ENCODE measurements at regions not wholly inside any gene's neighbourhood (a gene's known extent, or its start where the extent isn't known, plus 50 kb on each side); places are given as distances from the start of the nearest gene placed in this dataset.

DNA sequence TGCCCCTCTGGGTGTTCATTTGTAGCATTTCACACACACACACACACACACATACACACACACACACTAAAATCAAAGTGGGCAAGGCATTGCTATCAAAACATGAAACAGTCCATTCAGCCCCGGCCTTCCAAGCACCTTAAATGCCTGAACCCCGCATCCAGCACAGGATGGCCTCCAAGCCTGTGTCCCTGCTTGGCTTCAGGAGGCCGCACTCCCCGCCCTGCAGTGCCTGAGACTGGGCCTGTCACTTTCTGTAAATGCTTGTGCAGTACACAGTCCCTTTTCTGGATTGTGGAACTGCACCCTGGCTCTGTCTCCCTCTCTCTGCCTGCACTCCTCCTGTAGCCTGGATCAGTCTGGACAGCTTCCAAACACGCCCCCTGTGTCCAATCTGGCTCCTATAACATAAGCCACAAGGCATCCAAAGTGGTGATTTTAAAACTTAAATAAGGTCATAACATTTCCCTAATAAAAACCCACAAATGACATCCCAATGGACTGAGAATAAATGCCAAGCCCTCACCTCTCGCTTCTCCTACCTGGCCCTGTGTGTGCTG, 972.2 kb upstream of the TMEM132C start:
- H3K36me3 Mint-ChIP-seq (ENCODE audit: unreplicated experiment), result no peaks in the 10 kb centered on the region
- H3K4me3 Mint-ChIP-seq (ENCODE audit: unreplicated experiment), result no peak overlapping the region
- no peaks in the 10 kb centered on the region for H3K27me3 Mint-ChIP-seq (ENCODE audit: unreplicated experiment)
- H3K27ac Mint-ChIP-seq (ENCODE audit: unreplicated experiment), result no peak overlapping the region
- H3K4me1 Mint-ChIP-seq (ENCODE audit: unreplicated experiment), result no peaks in the 10 kb centered on the region
- TF ChIP-seq, protein P1, sequence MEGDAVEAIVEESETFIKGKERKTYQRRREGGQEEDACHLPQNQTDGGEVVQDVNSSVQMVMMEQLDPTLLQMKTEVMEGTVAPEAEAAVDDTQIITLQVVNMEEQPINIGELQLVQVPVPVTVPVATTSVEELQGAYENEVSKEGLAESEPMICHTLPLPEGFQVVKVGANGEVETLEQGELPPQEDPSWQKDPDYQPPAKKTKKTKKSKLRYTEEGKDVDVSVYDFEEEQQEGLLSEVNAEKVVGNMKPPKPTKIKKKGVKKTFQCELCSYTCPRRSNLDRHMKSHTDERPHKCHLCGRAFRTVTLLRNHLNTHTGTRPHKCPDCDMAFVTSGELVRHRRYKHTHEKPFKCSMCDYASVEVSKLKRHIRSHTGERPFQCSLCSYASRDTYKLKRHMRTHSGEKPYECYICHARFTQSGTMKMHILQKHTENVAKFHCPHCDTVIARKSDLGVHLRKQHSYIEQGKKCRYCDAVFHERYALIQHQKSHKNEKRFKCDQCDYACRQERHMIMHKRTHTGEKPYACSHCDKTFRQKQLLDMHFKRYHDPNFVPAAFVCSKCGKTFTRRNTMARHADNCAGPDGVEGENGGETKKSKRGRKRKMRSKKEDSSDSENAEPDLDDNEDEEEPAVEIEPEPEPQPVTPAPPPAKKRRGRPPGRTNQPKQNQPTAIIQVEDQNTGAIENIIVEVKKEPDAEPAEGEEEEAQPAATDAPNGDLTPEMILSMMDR (IDR thresholded peaks at IDR 0.05), result no peak
- peak; percentile 75 for DNase-seq (ENCODE audit: extremely low spot score, unreplicated experiment)
- peaks cover 6% of the 10 kb centered on the region for H3K9me3 Mint-ChIP-seq (ENCODE audit: unreplicated experiment)

DNA sequence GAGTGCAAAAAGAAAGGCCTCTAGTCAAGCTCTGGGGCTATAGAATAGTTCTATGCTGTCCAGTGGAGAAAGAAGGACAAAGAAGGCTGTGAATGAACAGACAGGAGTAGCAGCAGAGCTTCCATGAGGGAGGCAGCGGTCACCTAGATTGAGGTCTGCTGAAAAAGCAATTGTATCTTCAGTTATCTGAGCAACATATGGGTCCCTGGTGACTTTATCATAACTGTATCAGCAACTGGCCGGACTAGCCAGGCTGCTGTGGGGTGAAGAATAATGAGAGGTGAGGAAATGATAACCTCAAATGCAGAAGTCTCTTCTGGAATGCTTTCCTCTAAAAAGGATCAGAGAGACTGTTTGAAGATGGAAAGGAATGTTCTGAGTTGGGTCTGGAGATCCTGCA, 971.3 kb upstream of the TMEM132C start:
- H3K36me3 Mint-ChIP-seq (ENCODE audit: unreplicated experiment), result no peaks in the 10 kb centered on the region

DNA sequence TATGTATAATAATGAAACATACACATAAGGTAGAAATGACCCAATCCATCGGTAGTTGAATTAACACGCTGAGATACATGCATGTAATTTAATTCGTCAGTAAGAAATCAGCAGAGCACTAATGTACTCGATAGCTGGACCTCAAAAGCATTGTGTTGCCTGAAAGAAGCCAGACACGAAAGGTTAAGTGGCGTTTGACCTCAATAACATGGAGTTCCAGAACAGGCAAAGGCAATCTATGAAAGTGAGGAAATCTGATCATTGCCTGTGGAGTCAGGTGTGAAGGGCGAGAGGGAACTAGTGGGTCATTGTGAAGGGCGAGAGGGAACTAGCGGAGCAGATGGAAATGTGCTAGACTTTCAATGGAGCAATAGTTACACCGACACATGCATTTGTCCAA, 970.4 kb upstream of the TMEM132C start:
- no peaks in the 10 kb centered on the region for H3K36me3 Mint-ChIP-seq (ENCODE audit: unreplicated experiment)

More for the DNA sequence above, 971.3 kb upstream of the TMEM132C start:
- H3K27ac Mint-ChIP-seq (ENCODE audit: unreplicated experiment), result no peak overlapping the region
- peaks cover 10% of the 10 kb centered on the region for H3K9me3 Mint-ChIP-seq (ENCODE audit: unreplicated experiment)
- H3K27me3 Mint-ChIP-seq (ENCODE audit: unreplicated experiment), result no peaks in the 10 kb centered on the region
- TF ChIP-seq, protein P1 (IDR thresholded peaks at IDR 0.05), result no peak
- peak; percentile 34 for DNase-seq (ENCODE audit: extremely low spot score, unreplicated experiment)
- no peaks in the 10 kb centered on the region for H3K4me1 Mint-ChIP-seq (ENCODE audit: unreplicated experiment)
- H3K4me3 Mint-ChIP-seq (ENCODE audit: unreplicated experiment), result no peak overlapping the region

DNA sequence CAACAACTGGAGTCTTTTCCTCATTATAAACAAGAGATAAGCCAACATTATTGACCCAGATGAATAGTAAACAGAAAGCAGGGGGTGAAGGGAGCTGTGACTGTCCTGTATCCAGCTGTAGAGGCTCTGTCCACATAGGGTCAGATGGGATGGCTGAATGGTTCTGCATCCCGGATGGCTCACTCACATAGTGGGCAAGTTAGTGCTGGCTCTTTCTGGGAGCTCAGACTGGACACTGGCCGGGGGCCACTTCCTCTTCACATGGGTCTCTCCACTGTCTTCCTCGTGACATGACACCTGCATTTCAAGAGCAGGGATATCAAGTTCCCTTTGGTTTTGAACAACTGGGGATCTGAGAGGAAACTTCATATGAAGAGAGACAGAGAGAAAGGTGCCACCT, 969.6 kb upstream of the TMEM132C start:
- no peaks in the 10 kb centered on the region for H3K36me3 Mint-ChIP-seq (ENCODE audit: unreplicated experiment)

More for the DNA sequence above, 970.4 kb upstream of the TMEM132C start:
- H3K4me1 Mint-ChIP-seq (ENCODE audit: unreplicated experiment), result no peaks in the 10 kb centered on the region
- TF ChIP-seq, protein P1 (IDR thresholded peaks at IDR 0.05), result no peak
- H3K9me3 Mint-ChIP-seq (ENCODE audit: unreplicated experiment), result peaks cover 10% of the 10 kb centered on the region
- peaks cover 2% of the 10 kb centered on the region for H3K27me3 Mint-ChIP-seq (ENCODE audit: unreplicated experiment)
- no peak overlapping the region for H3K27ac Mint-ChIP-seq (ENCODE audit: unreplicated experiment)
- no peak for DNase-seq (ENCODE audit: extremely low spot score, unreplicated experiment)
- no peak overlapping the region for H3K4me3 Mint-ChIP-seq (ENCODE audit: unreplicated experiment)

DNA sequence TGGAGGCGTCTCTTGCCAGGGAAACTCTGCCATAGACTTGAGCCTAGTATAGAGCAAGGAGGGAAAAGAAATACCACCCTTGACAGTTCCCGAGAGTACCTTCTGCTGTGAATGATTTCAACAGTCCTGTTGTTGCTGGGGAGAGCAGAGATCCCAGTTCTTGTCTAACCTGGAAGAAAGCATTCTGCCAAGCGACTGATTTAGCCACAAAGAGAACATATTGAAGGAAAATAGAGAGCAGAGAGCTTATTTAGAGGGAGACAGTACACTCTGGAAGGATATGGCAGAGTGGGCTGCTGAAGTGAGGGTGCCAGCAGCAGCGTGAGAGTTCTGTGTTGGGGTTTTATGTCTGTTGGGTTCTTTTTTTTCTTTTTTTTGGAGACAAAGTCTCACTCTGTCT, 966.9 kb upstream of the TMEM132C start:
- Mint-ChIP-seq H3K4me1 (ENCODE audit: unreplicated experiment) (no peaks in the 10 kb centered on the region), H3K9me3 (ENCODE audit: unreplicated experiment) (peaks cover 10% of the 10 kb centered on the region), H3K36me3 (ENCODE audit: unreplicated experiment) (no peaks in the 10 kb centered on the region), H3K27ac (ENCODE audit: unreplicated experiment) (no peak overlapping the region), H3K27me3 (ENCODE audit: unreplicated experiment) (peaks cover 2% of the 10 kb centered on the region), H3K4me3 (ENCODE audit: unreplicated experiment) (no peak overlapping the region)
- TF ChIP-seq, protein P1 (IDR thresholded peaks at IDR 0.05), result no peak
- DNase-seq (ENCODE audit: extremely low spot score, unreplicated experiment), result no peak

More for the DNA sequence above, 969.6 kb upstream of the TMEM132C start:
- TF ChIP-seq, protein P1 (IDR thresholded peaks at IDR 0.05), result no peak
- peak; percentile 67 for DNase-seq (ENCODE audit: extremely low spot score, unreplicated experiment)
- no peak overlapping the region for H3K4me3 Mint-ChIP-seq (ENCODE audit: unreplicated experiment)
- peaks cover 2% of the 10 kb centered on the region for H3K27me3 Mint-ChIP-seq (ENCODE audit: unreplicated experiment)
- H3K9me3 Mint-ChIP-seq (ENCODE audit: unreplicated experiment), result peaks cover 10% of the 10 kb centered on the region
- no peaks in the 10 kb centered on the region for H3K4me1 Mint-ChIP-seq (ENCODE audit: unreplicated experiment)
- no peak overlapping the region for H3K27ac Mint-ChIP-seq (ENCODE audit: unreplicated experiment)

Data from osteocyte (in vitro differentiated cells).